CD14-positive monocyte (primary cell): ENCODE measurements at regions not wholly inside any gene's neighbourhood (a gene's known extent, or its start where the extent isn't known, plus 50 kb on each side); places are given as distances from the start of the nearest gene placed in this dataset.
"Not testable (repeated sequence)": the region's sequence is repeated elsewhere in the genome, so short reads cannot be mapped to it uniquely, and the experiment has no call there.

Experiments used
- DNase-seq, 3 donors: peaks; one replicate each; pipeline ENCODE4 v3.0.0-alpha.2; 2011 to 2022
- H2AFZ ChIP-seq: 2 replicates; pipeline ENCODE4 v1.6.0; 2012; ENCODE audit warnings: mild to moderate bottlenecking, low read depth, low read length, inconsistent platforms; ENCODE audit not compliant: insufficient read depth, poor library complexity, severe bottlenecking
- H3K27ac ChIP-seq, 2 donors: 1 replicate in 1 of 2; 2 replicates in 1 of 2; pipeline ENCODE4 v1.5.1; 2012 to 2013; ENCODE audit warnings: low read length in 2 of 2, control low read depth in 1 of 2, inconsistent platforms in 1 of 2, low read depth in 1 of 2, mild to moderate bottlenecking in 1 of 2
- H3K27me3 ChIP-seq, 2 donors: one replicate each; pipeline versions ENCODE4 v1.6.0 to v1.6.1; 2011 to 2013; ENCODE audit warnings: low read length in 2 of 2; ENCODE audit not compliant: control insufficient read depth in 2 of 2, insufficient read depth in 2 of 2
- H3K36me3 ChIP-seq, 2 donors: replicated peaks in 1 of 2; 1 replicate in 1 of 2; 2 replicates in 1 of 2; pipeline versions ENCODE4 v1.5.1 to v1.6.1; 2012 to 2013; ENCODE audit warnings: low read length in 2 of 2, control low read depth in 1 of 2, inconsistent platforms in 1 of 2, mild to moderate bottlenecking in 1 of 2; ENCODE audit not compliant: insufficient read depth in 2 of 2, control insufficient read depth in 1 of 2
- H3K4me1 ChIP-seq, 2 donors: 1 replicate in 1 of 2; 2 replicates in 1 of 2; pipeline versions ENCODE4 v1.5.1 to v1.6.1; 2012 to 2013; ENCODE audit warnings: low read length in 2 of 2, control low read depth in 1 of 2, inconsistent platforms in 1 of 2, mild to moderate bottlenecking in 1 of 2, moderate library complexity in 1 of 2; ENCODE audit not compliant: insufficient read depth in 2 of 2, control insufficient read depth in 1 of 2
- H3K4me2 ChIP-seq: replicated peaks from 2 replicates; pipeline ENCODE3; 2012; ENCODE audit warnings: low read length, moderate library complexity, mild to moderate bottlenecking; ENCODE audit not compliant: poor library complexity, severe bottlenecking; ENCODE audit errors: extremely low read depth
- H3K4me3 ChIP-seq, 3 experiments: fragments of 200-600 bp in 1 of 3; sonication (generic) in 1 of 3; replicated peaks in 1 of 3; 1 replicate in 2 of 3; 2 replicates in 1 of 3; pipeline ENCODE4 v1.5.1; 2011 to 2013; ENCODE audit warnings: low read length in 3 of 3, mild to moderate bottlenecking in 3 of 3, control low read depth in 2 of 3, low read depth in 2 of 3, inconsistent platforms in 1 of 3, moderate library complexity in 1 of 3
- H3K79me2 ChIP-seq: 2 replicates; pipeline ENCODE4 v1.6.0; 2012; ENCODE audit warnings: mild to moderate bottlenecking, control low read depth, inconsistent platforms, low read length, moderate library complexity; ENCODE audit not compliant: insufficient read depth
- H3K9ac ChIP-seq: 2 replicates; pipeline ENCODE4 v1.6.0; 2017; ENCODE audit warnings: low read length, mild to moderate bottlenecking; ENCODE audit not compliant: insufficient read depth, poor library complexity, severe bottlenecking
- H3K9me3 ChIP-seq, 2 donors: replicated peaks in 1 of 2; 1 replicate in 1 of 2; 2 replicates in 1 of 2; pipeline versions ENCODE4 v1.5.1 to v1.6.1; 2012 to 2013; ENCODE audit warnings: low read length in 2 of 2, control low read depth in 1 of 2; ENCODE audit not compliant: control insufficient read depth in 1 of 2, insufficient read depth in 1 of 2
- H4K20me1 ChIP-seq: 2 replicates; pipeline ENCODE4 v1.6.0; 2012; ENCODE audit warnings: mild to moderate bottlenecking, low read length, control low read depth, moderate library complexity; ENCODE audit not compliant: insufficient read depth
- H3K27ac Mint-ChIP-seq, 7 donors: one replicate each; pipeline ENCODE4 v1.8.0; 2020; ENCODE audit warnings: mild to moderate bottlenecking in 7 of 7, mixed read lengths in 7 of 7, moderate library complexity in 6 of 7, inconsistent platforms in 2 of 7
- H3K27me3 Mint-ChIP-seq, 3 donors: one replicate each; pipeline ENCODE4 v1.8.0; 2021 to 2022; ENCODE audit warnings: low read depth in 3 of 3, mild to moderate bottlenecking in 3 of 3, mixed read lengths in 3 of 3, moderate library complexity in 3 of 3, inconsistent platforms in 1 of 3
- H3K36me3 Mint-ChIP-seq, 2 donors: one replicate each; pipeline ENCODE4 v1.8.0; 2020; ENCODE audit warnings: mixed read lengths in 2 of 2, inconsistent platforms in 1 of 2, mild to moderate bottlenecking in 1 of 2
- H3K4me1 Mint-ChIP-seq: one replicate; pipeline ENCODE4 v1.8.0; 2020; ENCODE audit warnings: mild to moderate bottlenecking, mixed read lengths
- H3K4me3 Mint-ChIP-seq, 2 donors: one replicate each; pipeline ENCODE4 v1.8.0; 2020; ENCODE audit warnings: mild to moderate bottlenecking in 2 of 2, mixed read lengths in 2 of 2, moderate library complexity in 1 of 2
- H3K9me3 Mint-ChIP-seq, 7 donors: one replicate each; pipeline ENCODE4 v1.8.0; 2020 to 2022; ENCODE audit warnings: mixed read lengths in 7 of 7, mild to moderate bottlenecking in 6 of 7, moderate library complexity in 6 of 7, inconsistent platforms in 2 of 7
- WGBS: methylation state at CpG from one replicate; pipeline ENCODE4 v1.1.5; 2013; ENCODE audit warnings: missing lambda C conversion rate; ENCODE audit not compliant: insufficient coverage; 5-methylcytosine and 5-hydroxymethylcytosine counted together
- intact Hi-C, 2 donors: fragments of 100-400 bp; cut with micrococcal nuclease; formaldehyde crosslinking; loops; one replicate each; pipeline versions ENCODE4 v1.15.0 to v1.15.1; 2023
- TF ChIP-seq, protein P1 (sequence below): fragments of 200-600 bp; IDR thresholded peaks from one replicate; pipeline ENCODE4 v1.8.0; 2022; ENCODE audit warnings: antibody characterized with exemption, mild to moderate bottlenecking

DNA sequence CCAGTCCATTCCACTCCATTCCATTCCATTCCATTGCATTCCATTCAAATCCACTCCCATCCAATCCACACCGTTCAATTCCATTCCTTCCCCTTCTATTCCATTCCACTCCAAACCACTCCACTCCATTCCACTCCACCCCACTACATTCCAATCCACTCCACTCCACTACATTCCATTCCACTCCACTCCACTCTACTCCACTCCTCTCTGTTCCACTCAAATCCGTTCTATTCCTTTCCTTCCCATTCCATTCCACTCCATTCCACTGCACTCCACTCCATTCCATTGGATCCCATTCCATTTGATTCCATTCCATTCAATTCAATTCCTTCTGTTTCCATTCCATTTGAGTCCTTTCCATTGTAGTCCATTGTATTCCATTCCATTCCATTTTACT, 2568.3 kb upstream of the TPTE start:
- no peaks in the 10 kb centered on the region for H3K4me1 ChIP-seq
- no peaks in the 10 kb centered on the region for H3K36me3 Mint-ChIP-seq
- H3K79me2 ChIP-seq, result no peaks in the 10 kb centered on the region
- WGBS, result 49% methylated on average over 2 of the region's 2 CpGs
- H4K20me1 ChIP-seq, result no peaks in the 10 kb centered on the region
- H3K27me3 ChIP-seq, result no peaks in the 10 kb centered on the region
- H3K27me3 Mint-ChIP-seq, result peaks cover 0 to 3% (median 2%) of the 10 kb centered on the region in 3 donors
- no peak overlapping the region for H3K27ac Mint-ChIP-seq
- H3K4me1 Mint-ChIP-seq, result no peaks in the 10 kb centered on the region
- H3K9me3 ChIP-seq, result peaks cover 0 to 98% of the 10 kb centered on the region in 2 donors
- H3K27ac ChIP-seq, result no peak overlapping the region
- no peaks in the 10 kb centered on the region for H3K36me3 ChIP-seq
- no peak overlapping the region for H3K9ac ChIP-seq
- no peak overlapping the region for H3K4me3 Mint-ChIP-seq
- H3K4me3 ChIP-seq, result peak overlapping the region in 1 of 3 experiments; percentile 1
- H2AFZ ChIP-seq, result no peak overlapping the region
- H3K4me2 ChIP-seq, result no peak overlapping the region
- intact Hi-C loops, result no loop called here
- peaks cover 81 to 99% (median 97%) of the 10 kb centered on the region in 7 donors for H3K9me3 Mint-ChIP-seq
- no peak for DNase-seq
- TF ChIP-seq, protein P1, sequence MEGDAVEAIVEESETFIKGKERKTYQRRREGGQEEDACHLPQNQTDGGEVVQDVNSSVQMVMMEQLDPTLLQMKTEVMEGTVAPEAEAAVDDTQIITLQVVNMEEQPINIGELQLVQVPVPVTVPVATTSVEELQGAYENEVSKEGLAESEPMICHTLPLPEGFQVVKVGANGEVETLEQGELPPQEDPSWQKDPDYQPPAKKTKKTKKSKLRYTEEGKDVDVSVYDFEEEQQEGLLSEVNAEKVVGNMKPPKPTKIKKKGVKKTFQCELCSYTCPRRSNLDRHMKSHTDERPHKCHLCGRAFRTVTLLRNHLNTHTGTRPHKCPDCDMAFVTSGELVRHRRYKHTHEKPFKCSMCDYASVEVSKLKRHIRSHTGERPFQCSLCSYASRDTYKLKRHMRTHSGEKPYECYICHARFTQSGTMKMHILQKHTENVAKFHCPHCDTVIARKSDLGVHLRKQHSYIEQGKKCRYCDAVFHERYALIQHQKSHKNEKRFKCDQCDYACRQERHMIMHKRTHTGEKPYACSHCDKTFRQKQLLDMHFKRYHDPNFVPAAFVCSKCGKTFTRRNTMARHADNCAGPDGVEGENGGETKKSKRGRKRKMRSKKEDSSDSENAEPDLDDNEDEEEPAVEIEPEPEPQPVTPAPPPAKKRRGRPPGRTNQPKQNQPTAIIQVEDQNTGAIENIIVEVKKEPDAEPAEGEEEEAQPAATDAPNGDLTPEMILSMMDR, result no peak

DNA sequence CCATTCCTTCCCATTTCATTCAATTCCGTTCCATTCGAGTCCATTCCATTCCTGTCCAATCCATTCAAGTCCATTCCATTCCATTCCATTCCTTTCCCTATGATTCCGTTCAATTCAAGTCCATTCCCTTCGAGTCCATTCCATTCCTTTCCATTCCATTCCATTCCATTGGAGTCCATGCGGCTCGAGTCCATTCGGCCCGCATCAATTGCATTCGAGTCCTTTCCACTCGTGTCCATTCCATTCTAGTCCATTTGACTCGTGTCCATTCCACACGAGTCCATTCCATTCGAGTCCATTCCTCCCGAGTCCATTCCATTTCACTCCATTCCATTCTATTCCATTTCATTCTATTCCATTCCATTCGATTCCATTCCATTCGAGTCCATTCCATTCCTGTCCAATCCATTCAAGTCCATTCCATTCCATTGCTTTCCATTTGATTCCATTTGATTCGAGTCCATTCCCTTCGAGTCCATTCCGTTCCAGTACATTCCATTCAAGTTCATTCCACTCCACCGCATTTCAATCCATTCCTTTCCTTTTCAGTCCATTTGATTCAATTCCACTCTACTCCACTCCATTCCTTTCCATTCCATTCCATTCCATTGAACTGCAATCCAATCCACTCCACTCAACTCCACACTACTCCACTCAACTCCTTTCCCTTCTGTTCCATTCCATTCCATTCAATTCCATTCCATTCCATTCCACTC, 2565.9 kb upstream of the TPTE start:
- H3K4me2 ChIP-seq, H3K27ac ChIP-seq, H3K36me3 Mint-ChIP-seq, H3K27me3 Mint-ChIP-seq, H3K79me2 ChIP-seq, H3K9ac ChIP-seq, H4K20me1 ChIP-seq, H2AFZ ChIP-seq, H3K4me1 ChIP-seq, H3K4me3 Mint-ChIP-seq, H3K36me3 ChIP-seq, H3K27me3 ChIP-seq, H3K27ac Mint-ChIP-seq, H3K4me3 ChIP-seq, DNase-seq, H3K4me1 Mint-ChIP-seq, intact Hi-C loops: not testable (repeated sequence)
- peaks cover 61 to 81% (median 76%) of the 10 kb centered on the region in 7 donors for H3K9me3 Mint-ChIP-seq
- 76% methylated on average over 20 of the region's 20 CpGs for WGBS
- H3K9me3 ChIP-seq, result peaks cover 11 to 75% of the 10 kb centered on the region in 2 donors

DNA sequence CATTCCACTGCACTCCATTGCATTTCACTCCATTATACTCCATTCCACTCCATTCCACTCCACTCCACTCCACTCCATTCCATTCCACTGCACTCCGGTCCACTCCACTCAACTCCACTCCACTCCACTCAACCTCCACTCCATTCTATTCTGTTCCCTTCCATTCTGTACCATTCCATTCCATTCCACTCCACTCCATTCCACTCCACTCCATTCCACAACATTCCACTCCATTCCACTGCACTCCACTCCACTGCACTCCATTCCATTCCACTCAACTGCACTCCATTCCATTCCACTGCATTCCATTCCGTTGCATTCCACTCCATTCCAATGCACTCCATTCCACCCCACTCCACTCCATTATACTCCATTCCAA, 2565.3 kb upstream of the TPTE start:
- intact Hi-C loops, H3K27ac ChIP-seq, H3K27me3 Mint-ChIP-seq, H3K27ac Mint-ChIP-seq, H3K4me3 Mint-ChIP-seq, H3K27me3 ChIP-seq, H3K79me2 ChIP-seq, H3K4me3 ChIP-seq, H3K36me3 ChIP-seq, H2AFZ ChIP-seq, H3K36me3 Mint-ChIP-seq, H3K9ac ChIP-seq, DNase-seq, H3K4me2 ChIP-seq, H4K20me1 ChIP-seq, H3K4me1 ChIP-seq, H3K4me1 Mint-ChIP-seq: not testable (repeated sequence)
- WGBS, result 56% methylated on average over 2 of the region's 2 CpGs
- H3K9me3 Mint-ChIP-seq, result peaks cover 57 to 79% (median 72%) of the 10 kb centered on the region in 7 donors
- H3K9me3 ChIP-seq, result peaks cover 11 to 70% of the 10 kb centered on the region in 2 donors

DNA sequence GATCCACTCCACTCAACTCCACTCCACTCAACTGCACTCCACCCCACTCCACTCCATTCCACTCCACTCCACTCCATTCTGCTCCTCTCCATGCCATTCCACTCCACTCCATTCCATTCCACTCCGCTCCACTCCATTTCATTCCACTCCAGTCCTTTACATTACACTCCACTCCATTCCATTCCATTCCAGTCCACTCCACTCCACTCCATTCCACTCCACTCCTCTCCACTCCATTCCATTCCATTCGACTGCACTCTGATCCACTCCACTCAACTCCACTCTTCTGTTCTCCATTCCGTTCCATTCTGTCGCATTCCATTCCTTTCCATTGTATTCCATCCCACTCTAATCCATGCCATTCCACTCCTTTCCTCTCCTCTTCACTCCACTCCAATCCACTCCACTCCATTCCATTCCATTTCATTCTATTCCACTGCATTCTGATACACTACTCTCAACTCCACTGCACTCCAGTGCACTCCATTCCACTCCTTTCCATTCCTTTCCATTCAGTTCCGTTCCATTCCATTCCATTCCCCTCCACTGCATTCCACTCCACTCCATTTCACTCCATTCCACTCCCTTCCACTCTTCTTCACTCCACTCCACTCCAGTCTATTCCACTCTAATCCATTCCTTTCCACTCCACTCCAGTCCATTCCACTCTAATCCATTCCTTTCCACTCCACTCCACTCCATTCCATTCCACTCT, 2564.2 kb upstream of the TPTE start:
- H3K4me3 Mint-ChIP-seq, result not testable (repeated sequence)

More for the DNA sequence above, 2564.2 kb upstream of the TPTE start:
- peaks cover 16 to 59% of the 10 kb centered on the region in 2 donors for H3K9me3 ChIP-seq
- H3K4me1 ChIP-seq, intact Hi-C loops, H3K27ac ChIP-seq, H3K4me2 ChIP-seq, H3K79me2 ChIP-seq, H3K4me1 Mint-ChIP-seq, H3K27me3 ChIP-seq, H3K27me3 Mint-ChIP-seq, H3K4me3 ChIP-seq, H3K36me3 ChIP-seq, DNase-seq, H2AFZ ChIP-seq, H4K20me1 ChIP-seq, H3K27ac Mint-ChIP-seq, H3K36me3 Mint-ChIP-seq, H3K9ac ChIP-seq: not testable (repeated sequence)
- H3K9me3 Mint-ChIP-seq, result peaks cover 47 to 68% (median 62%) of the 10 kb centered on the region in 7 donors
- 60% methylated on average over 5 of the region's 5 CpGs for WGBS
